Fibroblast of lung (primary cell): ENCODE measurements at regions not wholly inside any gene's neighbourhood (a gene's known extent, or its start where the extent isn't known, plus 50 kb on each side); places are given as distances from the start of the nearest gene placed in this dataset.

Experiments used
- DNase-seq, 2 donors: peaks; one replicate each; pipeline versions ENCODE4 v3.0.0 to v3.0.0-alpha.2; 2010; ENCODE audit warnings: low read depth in 2 of 2
- H2AFZ ChIP-seq: 2 replicates; pipeline ENCODE4 v1.5.1; 2012; ENCODE audit warnings: low read length, control low read depth, inconsistent platforms
- H3K27ac ChIP-seq: 2 replicates; pipeline ENCODE4 v1.5.1; 2011; ENCODE audit warnings: low read length, control low read depth; ENCODE audit not compliant: insufficient read depth
- H3K27me3 ChIP-seq: 2 replicates; pipeline ENCODE4 v1.5.1; 2011; ENCODE audit warnings: mild to moderate bottlenecking, low read length; ENCODE audit not compliant: control insufficient read depth, insufficient read depth
- H3K36me3 ChIP-seq: 2 replicates; pipeline ENCODE4 v1.5.1; 2011; ENCODE audit warnings: low read length; ENCODE audit not compliant: control insufficient read depth, insufficient read depth
- H3K4me1 ChIP-seq: 2 replicates; pipeline ENCODE4 v1.5.1; 2011; ENCODE audit warnings: low read length; ENCODE audit not compliant: control insufficient read depth, insufficient read depth; ENCODE audit errors: extremely low read depth
- H3K4me2 ChIP-seq: 2 replicates; pipeline ENCODE4 v1.5.1; 2011; ENCODE audit warnings: low read length, control low read depth; ENCODE audit not compliant: insufficient read depth; ENCODE audit errors: extremely low read depth
- H3K4me3 ChIP-seq, 4 experiments: fragments of 200-600 bp in 1 of 4; sonication (generic) in 1 of 4; replicated peaks in 1 of 4; 2 replicates each; pipeline ENCODE4 v1.5.1; 2011 to 2016; ENCODE audit warnings: low read length in 4 of 4, low read depth in 3 of 4, mild to moderate bottlenecking in 3 of 4, control low read depth in 2 of 4, inconsistent platforms in 1 of 4, mixed read lengths in 1 of 4; ENCODE audit not compliant: insufficient read depth in 1 of 4; ENCODE audit errors: control extremely low read depth in 1 of 4
- H3K79me2 ChIP-seq: 2 replicates; pipeline ENCODE4 v1.5.1; 2012; ENCODE audit warnings: mild to moderate bottlenecking, low read length, inconsistent platforms; ENCODE audit not compliant: control insufficient read depth, insufficient read depth
- H3K9ac ChIP-seq: 2 replicates; pipeline ENCODE4 v1.5.1; 2011; ENCODE audit warnings: mild to moderate bottlenecking, low read length, control low read depth; ENCODE audit not compliant: insufficient read depth
- H3K9me3 ChIP-seq: 2 replicates; pipeline ENCODE4 v1.5.1; 2012; ENCODE audit warnings: low read depth, low read length; ENCODE audit not compliant: control insufficient read depth, insufficient read depth
- H4K20me1 ChIP-seq: 2 replicates; pipeline ENCODE4 v1.5.1; 2011; ENCODE audit warnings: low read length; ENCODE audit not compliant: control insufficient read depth, insufficient read depth; ENCODE audit errors: extremely low read depth
- EZH2 ChIP-seq: IDR thresholded peaks from 2 replicates; pipeline ENCODE4 v1.5.1; 2012; ENCODE audit warnings: low read length, control low read depth, mild to moderate bottlenecking; ENCODE audit errors: missing control alignments
- TF ChIP-seq, protein P1 (sequence below), 2 donors: IDR thresholded peaks in 1 of 2; conservative IDR thresholded peaks in 1 of 2; 1 replicate in 1 of 2; 2 replicates in 1 of 2; pipeline ENCODE4 v1.5.1; 2011 to 2012; ENCODE audit warnings: low read length in 2 of 2, control low read depth in 1 of 2, inconsistent platforms in 1 of 2, low read depth in 1 of 2, mild to moderate bottlenecking in 1 of 2

DNA sequence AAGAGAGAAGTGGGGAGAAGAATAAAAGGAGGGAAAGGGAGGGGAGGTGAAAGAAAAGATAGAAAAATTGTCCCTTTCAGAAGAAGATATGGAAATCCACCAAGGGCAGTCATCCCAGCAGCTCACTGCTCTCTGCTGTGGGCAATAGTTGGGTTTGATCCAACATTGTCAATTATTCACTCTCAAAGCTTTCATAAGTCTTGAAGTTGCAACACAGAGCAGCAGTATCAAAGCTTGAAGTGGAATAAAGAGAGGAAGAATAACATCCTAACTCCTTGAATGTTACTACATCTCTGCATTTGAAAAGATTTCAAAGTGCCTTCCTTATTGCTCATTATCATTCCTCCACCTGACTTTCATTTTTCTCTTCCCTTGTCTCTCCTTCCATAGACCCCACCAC is 62.3 kb upstream of the HHIP start:
- Histone ChIP-seq H3K27me3 (no peaks in the 10 kb centered on the region), H3K4me2 (no peak overlapping the region), H3K4me1 (no peaks in the 10 kb centered on the region), H4K20me1 (no peaks in the 10 kb centered on the region), H3K79me2 (no peaks in the 10 kb centered on the region), H3K9me3 (no peaks in the 10 kb centered on the region), H3K4me3 (no peak overlapping the region), H2AFZ (no peak overlapping the region), H3K36me3 (no peaks in the 10 kb centered on the region), H3K9ac (no peak overlapping the region), H3K27ac (no peak overlapping the region)
- no peak for TF ChIP-seq EZH2
- TF ChIP-seq, protein P1, sequence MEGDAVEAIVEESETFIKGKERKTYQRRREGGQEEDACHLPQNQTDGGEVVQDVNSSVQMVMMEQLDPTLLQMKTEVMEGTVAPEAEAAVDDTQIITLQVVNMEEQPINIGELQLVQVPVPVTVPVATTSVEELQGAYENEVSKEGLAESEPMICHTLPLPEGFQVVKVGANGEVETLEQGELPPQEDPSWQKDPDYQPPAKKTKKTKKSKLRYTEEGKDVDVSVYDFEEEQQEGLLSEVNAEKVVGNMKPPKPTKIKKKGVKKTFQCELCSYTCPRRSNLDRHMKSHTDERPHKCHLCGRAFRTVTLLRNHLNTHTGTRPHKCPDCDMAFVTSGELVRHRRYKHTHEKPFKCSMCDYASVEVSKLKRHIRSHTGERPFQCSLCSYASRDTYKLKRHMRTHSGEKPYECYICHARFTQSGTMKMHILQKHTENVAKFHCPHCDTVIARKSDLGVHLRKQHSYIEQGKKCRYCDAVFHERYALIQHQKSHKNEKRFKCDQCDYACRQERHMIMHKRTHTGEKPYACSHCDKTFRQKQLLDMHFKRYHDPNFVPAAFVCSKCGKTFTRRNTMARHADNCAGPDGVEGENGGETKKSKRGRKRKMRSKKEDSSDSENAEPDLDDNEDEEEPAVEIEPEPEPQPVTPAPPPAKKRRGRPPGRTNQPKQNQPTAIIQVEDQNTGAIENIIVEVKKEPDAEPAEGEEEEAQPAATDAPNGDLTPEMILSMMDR (conservative IDR thresholded peaks at IDR 0.05 in 1 of 2, IDR thresholded peaks at IDR 0.05 in 1 of 2; ENCODE audit: low read depth in 1 of 2, low read length in 2 of 2): no peak
- DNase-seq: peak; percentile 52 to 66

DNA sequence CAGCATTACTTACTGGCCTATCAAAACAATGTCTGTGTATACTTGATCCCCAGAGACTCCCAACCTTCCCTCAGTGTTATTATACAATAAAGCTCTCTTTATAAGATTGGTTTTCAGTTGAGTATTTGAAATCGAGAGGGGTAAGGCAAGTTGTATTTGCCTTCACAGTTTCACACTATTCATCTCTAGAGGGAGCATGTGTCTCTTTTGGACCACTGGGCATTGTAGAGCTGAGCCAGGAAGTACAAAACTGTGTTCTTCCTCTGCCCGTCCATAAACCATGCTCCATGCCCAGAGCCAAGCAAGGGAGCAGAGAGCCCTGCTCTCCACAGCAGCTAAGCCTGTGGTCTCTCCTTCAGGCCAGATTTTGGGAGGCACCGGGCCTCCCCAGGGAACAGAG is 61.5 kb upstream of the HHIP start:
- DNase-seq: no peak
- no peak overlapping the region for H3K27ac ChIP-seq
- no peak overlapping the region for H2AFZ ChIP-seq
- H3K4me1 ChIP-seq: no peaks in the 10 kb centered on the region
- H3K9ac ChIP-seq: no peak overlapping the region
- H3K4me2 ChIP-seq: no peak overlapping the region
- TF ChIP-seq, protein P1 (conservative IDR thresholded peaks at IDR 0.05 in 1 of 2, IDR thresholded peaks at IDR 0.05 in 1 of 2; ENCODE audit: low read depth in 1 of 2, low read length in 2 of 2): no peak
- no peak for TF ChIP-seq EZH2
- no peaks in the 10 kb centered on the region for H3K9me3 ChIP-seq
- no peaks in the 10 kb centered on the region for H3K36me3 ChIP-seq
- no peaks in the 10 kb centered on the region for H3K27me3 ChIP-seq
- no peaks in the 10 kb centered on the region for H4K20me1 ChIP-seq
- H3K79me2 ChIP-seq: no peaks in the 10 kb centered on the region
- no peak overlapping the region for H3K4me3 ChIP-seq

DNA sequence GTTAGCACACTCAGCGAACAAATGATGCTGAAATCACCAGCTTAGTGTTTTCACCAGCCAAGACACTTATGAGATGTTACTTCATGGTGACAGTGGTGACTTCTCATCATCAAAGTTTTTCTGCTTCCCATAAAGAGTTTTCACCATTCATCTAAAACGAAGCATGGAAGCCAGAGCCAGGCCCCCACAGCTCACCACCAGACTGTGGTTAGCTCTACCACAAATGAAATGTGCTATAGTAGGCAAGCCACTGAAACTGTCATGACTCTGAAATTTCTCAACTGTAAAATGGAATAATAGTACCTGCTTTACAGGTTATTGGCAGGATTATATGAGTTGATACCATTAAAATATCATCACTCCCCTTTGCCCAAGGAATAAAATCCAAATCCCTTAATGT is 56.4 kb upstream of the HHIP start:
- H3K27ac ChIP-seq: no peak overlapping the region
- H3K79me2 ChIP-seq: no peaks in the 10 kb centered on the region
- no peaks in the 10 kb centered on the region for H3K36me3 ChIP-seq
- H4K20me1 ChIP-seq: no peaks in the 10 kb centered on the region
- peaks cover 2% of the 10 kb centered on the region for H3K4me1 ChIP-seq
- no peak for DNase-seq
- no peak overlapping the region for H3K4me2 ChIP-seq
- TF ChIP-seq, protein P1 (conservative IDR thresholded peaks at IDR 0.05 in 1 of 2, IDR thresholded peaks at IDR 0.05 in 1 of 2; ENCODE audit: low read depth in 1 of 2, low read length in 2 of 2): no peak
- TF ChIP-seq EZH2: no peak
- H3K9me3 ChIP-seq: no peaks in the 10 kb centered on the region
- H3K4me3 ChIP-seq: no peak overlapping the region
- no peaks in the 10 kb centered on the region for H3K27me3 ChIP-seq
- no peak overlapping the region for H3K9ac ChIP-seq
- H2AFZ ChIP-seq: no peak overlapping the region
